HEK293T (cell line): ENCODE measurements at regions not wholly inside any gene's neighbourhood (a gene's known extent, or its start where the extent isn't known, plus 50 kb on each side); places are given as distances from the start of the nearest gene placed in this dataset.
A peak's percentile ranks its signal among the peaks of the same experiment; 100 is the strongest.
"Not testable (repeated sequence)": the region's sequence is repeated elsewhere in the genome, so short reads cannot be mapped to it uniquely, and the experiment has no call there.

ENCODE experiments used
- CTCF ChIA-PET: fragments of 350-600 bp; formaldehyde crosslinking; extraction: SDS; loops from one replicate; lab custom pipeline; 2021; ENCODE audit warnings: antibody characterized with exemption, inconsistent platforms; lab: Yijun Ruan, JAX
- POLR2A ChIA-PET: fragments of 350-600 bp; formaldehyde crosslinking; extraction: SDS; loops from one replicate; lab custom pipeline; 2020; ENCODE audit warnings: antibody characterized with exemption, inconsistent platforms; lab: Yijun Ruan, JAX
- DNase-seq: peaks from one replicate; pipeline ENCODE4 v3.0.0; 2012; ENCODE audit warnings: mixed read lengths; ENCODE audit errors: extremely low spot score
- ARNT ChIP-seq: fragments of 450-650 bp; IDR thresholded peaks from 2 replicates; pipeline ENCODE4 v1.6.1; 2017; ENCODE audit warnings: mild to moderate bottlenecking
- BHLHE40 ChIP-seq: fragments of 450-650 bp; IDR thresholded peaks from 2 replicates; pipeline ENCODE4 v1.6.1; 2016; ENCODE audit warnings: mild to moderate bottlenecking, moderate library complexity, borderline replicate concordance
- CTBP1 ChIP-seq: fragments of 450-650 bp; IDR thresholded peaks from 2 replicates; pipeline ENCODE4 v1.6.1; 2016; ENCODE audit warnings: borderline replicate concordance
- ELF4 ChIP-seq: fragments of 450-650 bp; IDR thresholded peaks from 2 replicates; pipeline ENCODE4 v1.6.1; 2017; ENCODE audit warnings: antibody characterized with exemption
- FOXA1 ChIP-seq: fragments of 450-650 bp; IDR thresholded peaks from 2 replicates; pipeline ENCODE4 v1.6.1; 2016; ENCODE audit warnings: mild to moderate bottlenecking
- FOXK2 ChIP-seq: fragments of 450-650 bp; IDR thresholded peaks from 2 replicates; pipeline ENCODE4 v1.6.1; 2016; ENCODE audit warnings: mild to moderate bottlenecking
- FOXM1 ChIP-seq: fragments of 450-650 bp; IDR thresholded peaks from 2 replicates; pipeline ENCODE4 v1.6.1; 2017; ENCODE audit warnings: mild to moderate bottlenecking, borderline replicate concordance
- HDGF ChIP-seq: fragments of 450-650 bp; IDR thresholded peaks from 2 replicates; pipeline ENCODE4 v1.6.1; 2017; ENCODE audit warnings: antibody characterized with exemption, borderline replicate concordance
- L3MBTL2 ChIP-seq: fragments of 450-650 bp; conservative IDR thresholded peaks from 2 replicates; pipeline ENCODE4 v1.6.1; 2016; ENCODE audit warnings: mild to moderate bottlenecking
- LEF1 ChIP-seq: fragments of 450-650 bp; IDR thresholded peaks from 2 replicates; pipeline ENCODE4 v1.6.1; 2017; ENCODE audit warnings: mild to moderate bottlenecking, borderline replicate concordance
- NFRKB ChIP-seq: fragments of 450-650 bp; IDR thresholded peaks from 2 replicates; pipeline ENCODE4 v1.6.1; 2016; ENCODE audit warnings: mild to moderate bottlenecking, moderate library complexity
- PKNOX1 ChIP-seq: fragments of 450-650 bp; IDR thresholded peaks from 2 replicates; pipeline ENCODE4 v1.6.1; 2016
- SP1 ChIP-seq: fragments of 450-650 bp; IDR thresholded peaks from 2 replicates; pipeline ENCODE4 v1.6.1; 2017
- SUZ12 ChIP-seq: fragments of 450-650 bp; IDR thresholded peaks from 2 replicates; pipeline ENCODE4 v1.6.1; 2016; ENCODE audit warnings: mild to moderate bottlenecking
- TARDBP ChIP-seq: fragments of 450-650 bp; IDR thresholded peaks from 2 replicates; pipeline ENCODE4 v1.6.1; 2016
- ZNF384 ChIP-seq: fragments of 450-650 bp; IDR thresholded peaks from 2 replicates; pipeline ENCODE4 v1.6.1; 2016

- TF ChIP-seq ZNF384 (no peak), ARNT (no peak), TARDBP (no peak)
- ChIA-PET POLR2A (no interaction called here), CTCF (no interaction called here)
- no peak for DNase-seq
Measured at GRCh38 chr22:27253108-27253902, 548.3 kb downstream of the MN1 start.

- POLR2A ChIA-PET, DNase-seq, CTCF ChIA-PET: not testable (repeated sequence)
Measured at GRCh38 chr22:27254063-27254462, 547.5 kb downstream of the MN1 start.

GRCh38 chr22:27255580-27255979 is 546.0 kb downstream of the MN1 start:
- DNase-seq: no peak
- POLR2A ChIA-PET: no interaction called here

GRCh38 chr22:27257987-27258386 is 543.6 kb downstream of the MN1 start:
- DNase-seq: no peak
- POLR2A ChIA-PET: no interaction called here
- CTCF ChIA-PET: no interaction called here

More at GRCh38 chr22:27255580-27255979, 546.0 kb downstream of the MN1 start:
- CTCF ChIA-PET: no interaction called here
- TF ChIP-seq ARNT (no peak), FOXK2 (no peak)

GRCh38 chr22:27258616-27259172 is 542.9 kb downstream of the MN1 start:
- POLR2A ChIA-PET: no interaction called here
- TF ChIP-seq LEF1 (no peak), ARNT (no peak), FOXA1 (no peak), FOXM1 (no peak), SP1 (no peak), PKNOX1 (no peak), ZNF384 (no peak), SUZ12 (no peak), BHLHE40 (no peak), CTBP1 (no peak)
- DNase-seq: peak; percentile 45
- CTCF ChIA-PET: no interaction called here

More at GRCh38 chr22:27257987-27258386, 543.6 kb downstream of the MN1 start:
- TF ChIP-seq SUZ12 (no peak), TARDBP (no peak), FOXA1 (no peak), BHLHE40 (no peak), PKNOX1 (no peak)

- CTCF ChIA-PET: no interaction called here
- no peak for TF ChIP-seq NFRKB
- POLR2A ChIA-PET: no interaction called here
- no peak for DNase-seq
Measured at GRCh38 chr22:27259433-27259832, 542.1 kb downstream of the MN1 start.

GRCh38 chr22:27260087-27260698 is 541.4 kb downstream of the MN1 start:
- no peak for DNase-seq
- ChIA-PET CTCF (no interaction called here), POLR2A (no interaction called here)
- TF ChIP-seq TARDBP (no peak), HDGF (no peak), ZNF384 (no peak), PKNOX1 (no peak), L3MBTL2 (no peak), CTBP1 (no peak), ELF4 (no peak), NFRKB (no peak), LEF1 (no peak), FOXA1 (no peak), ARNT (no peak), FOXK2 (no peak), BHLHE40 (no peak), FOXM1 (no peak), SP1 (no peak)
